ENCODE measurements at regions not wholly inside any gene's neighbourhood (a gene's known extent, or its start where the extent isn't known, plus 50 kb on each side); places are given as distances from the start of the nearest gene placed in this dataset.

GRCh38 chr11:123268156-123268555 is 73.1 kb upstream of the CLMP start:
- peaks cover 3% of the 10 kb centered on the region for H3K4me1 Mint-ChIP-seq (ENCODE audit: low read depth)
- H3K27ac Mint-ChIP-seq: no peak overlapping the region
- no peaks in the 10 kb centered on the region for H3K9me3 Mint-ChIP-seq
- H3K27me3 Mint-ChIP-seq: peaks cover 27% of the 10 kb centered on the region
- H3K4me3 Mint-ChIP-seq: no peak overlapping the region
- H3K36me3 Mint-ChIP-seq (ENCODE audit: low read depth): no peaks in the 10 kb centered on the region
- DNase-seq: no peak

DNA sequence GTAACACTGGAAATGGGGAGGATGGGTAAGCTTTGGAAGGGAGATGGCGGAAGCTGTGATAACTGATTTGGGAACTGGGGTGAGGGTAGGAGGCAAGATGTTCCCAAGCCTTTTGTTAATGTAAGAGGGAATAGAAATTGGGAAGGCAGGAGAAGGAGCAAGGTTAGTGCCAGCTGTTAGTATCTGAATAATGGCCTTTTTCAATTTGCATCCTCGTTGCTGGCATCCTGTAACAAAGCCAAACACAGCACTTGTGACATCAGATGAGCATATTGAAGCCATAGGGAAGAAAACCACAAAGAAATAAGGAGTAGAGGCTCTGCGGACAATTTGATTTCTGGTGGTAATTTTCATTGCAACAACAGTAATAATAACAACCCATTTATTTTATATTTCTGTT is 70.9 kb upstream of the CLMP start:
- DNase-seq: no peak
- H3K27ac Mint-ChIP-seq: no peak overlapping the region
- H3K36me3 Mint-ChIP-seq (ENCODE audit: low read depth): no peaks in the 10 kb centered on the region
- no peak overlapping the region for H3K4me3 Mint-ChIP-seq
- no peaks in the 10 kb centered on the region for H3K9me3 Mint-ChIP-seq
- peaks cover 44% of the 10 kb centered on the region for H3K27me3 Mint-ChIP-seq
- peaks cover 7% of the 10 kb centered on the region for H3K4me1 Mint-ChIP-seq (ENCODE audit: low read depth)

- peaks cover 7% of the 10 kb centered on the region for H3K4me1 Mint-ChIP-seq (ENCODE audit: low read depth)
- no peaks in the 10 kb centered on the region for H3K36me3 Mint-ChIP-seq (ENCODE audit: low read depth)
- no peak overlapping the region for H3K4me3 Mint-ChIP-seq
- H3K27ac Mint-ChIP-seq: no peak overlapping the region
- DNase-seq: no peak
- peaks cover 47% of the 10 kb centered on the region for H3K27me3 Mint-ChIP-seq
- H3K9me3 Mint-ChIP-seq: no peaks in the 10 kb centered on the region
Measured at GRCh38 chr11:123264431-123264780, 69.4 kb upstream of the CLMP start.

DNA sequence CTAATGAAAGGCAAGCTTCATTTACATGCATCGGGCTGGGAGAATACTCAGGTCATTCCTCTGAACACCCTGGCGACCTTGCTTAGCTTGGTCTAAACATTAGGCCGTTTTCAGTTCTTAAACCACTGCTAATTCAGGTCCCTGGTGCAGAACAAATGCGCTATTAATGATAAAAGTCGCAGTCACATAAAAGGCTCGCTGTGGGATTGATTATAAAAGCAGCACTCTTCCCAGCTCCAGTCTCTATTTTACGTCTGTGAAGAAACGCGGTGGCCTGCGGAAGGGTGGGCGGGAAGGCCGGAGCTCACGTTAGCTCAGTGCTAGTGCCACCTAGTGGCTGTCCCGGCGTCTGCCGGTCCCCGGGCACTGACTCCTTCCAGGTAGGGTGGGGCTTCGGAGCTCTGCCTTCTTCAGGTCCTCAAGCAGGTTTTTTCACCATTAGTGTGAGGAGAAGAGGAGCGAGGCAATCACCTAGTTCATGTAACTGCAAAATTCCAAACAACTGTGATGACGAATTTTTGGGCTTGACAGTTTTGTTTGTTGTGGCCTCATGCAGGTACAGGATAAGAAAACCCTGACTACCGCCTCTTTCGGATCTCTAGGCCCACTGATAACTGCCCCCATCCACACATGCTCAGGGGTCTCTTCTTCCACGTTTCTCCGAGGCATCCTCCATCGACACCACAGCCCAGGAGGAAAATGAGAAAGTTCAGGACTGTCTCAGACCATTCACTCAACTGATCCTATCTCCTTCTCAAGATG is 66.5 kb upstream of the CLMP start:
- peak; percentile 76 for DNase-seq
- H3K36me3 Mint-ChIP-seq (ENCODE audit: low read depth): no peaks in the 10 kb centered on the region
- H3K4me1 Mint-ChIP-seq (ENCODE audit: low read depth): peaks cover 9% of the 10 kb centered on the region
- H3K27ac Mint-ChIP-seq: no peak overlapping the region
- H3K9me3 Mint-ChIP-seq: peaks cover 15% of the 10 kb centered on the region
- H3K27me3 Mint-ChIP-seq: peaks cover 44% of the 10 kb centered on the region
- no peak overlapping the region for H3K4me3 Mint-ChIP-seq

- peaks cover 46% of the 10 kb centered on the region for H3K27me3 Mint-ChIP-seq
- peaks cover 9% of the 10 kb centered on the region for H3K4me1 Mint-ChIP-seq (ENCODE audit: low read depth)
- H3K4me3 Mint-ChIP-seq: no peak overlapping the region
- H3K27ac Mint-ChIP-seq: no peak overlapping the region
- DNase-seq: no peak
- H3K36me3 Mint-ChIP-seq (ENCODE audit: low read depth): no peaks in the 10 kb centered on the region
- peaks cover 15% of the 10 kb centered on the region for H3K9me3 Mint-ChIP-seq
Measured at GRCh38 chr11:123260511-123261211, 65.6 kb upstream of the CLMP start.

DNA sequence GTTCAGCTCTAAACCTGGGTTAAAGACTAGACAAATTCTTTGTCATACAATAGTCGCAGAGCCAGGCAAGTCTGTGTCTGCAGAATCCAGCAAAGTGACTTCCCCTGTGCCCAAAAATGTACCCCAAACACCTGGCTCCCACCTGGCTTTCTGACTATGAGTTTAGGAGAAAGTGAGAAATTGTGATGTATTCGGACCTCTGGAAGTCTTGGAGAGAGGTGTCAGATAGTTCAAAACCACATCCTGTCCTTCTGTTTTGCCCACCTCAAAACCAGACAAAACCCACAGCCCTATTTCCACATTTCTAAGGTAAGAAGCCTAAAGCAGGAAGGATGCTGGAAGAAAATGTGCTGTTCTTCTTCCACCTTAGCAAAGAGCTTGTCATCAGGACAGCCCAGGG is 63.8 kb upstream of the CLMP start:
- peaks cover 30% of the 10 kb centered on the region for H3K27me3 Mint-ChIP-seq
- no peaks in the 10 kb centered on the region for H3K36me3 Mint-ChIP-seq (ENCODE audit: low read depth)
- peaks cover 9% of the 10 kb centered on the region for H3K4me1 Mint-ChIP-seq (ENCODE audit: low read depth)
- no peak overlapping the region for H3K4me3 Mint-ChIP-seq
- DNase-seq: no peak
- no peak overlapping the region for H3K27ac Mint-ChIP-seq
- H3K9me3 Mint-ChIP-seq: peaks cover 15% of the 10 kb centered on the region

- Mint-ChIP-seq H3K4me3 (no peak overlapping the region), H3K9me3 (peaks cover 15% of the 10 kb centered on the region), H3K4me1 (ENCODE audit: low read depth) (peaks cover 9% of the 10 kb centered on the region), H3K27ac (no peak overlapping the region), H3K36me3 (ENCODE audit: low read depth) (no peaks in the 10 kb centered on the region), H3K27me3 (peaks cover 17% of the 10 kb centered on the region)
- no peak for DNase-seq
Measured at GRCh38 chr11:123257370-123257769, 62.3 kb upstream of the CLMP start.

- DNase-seq: no peak
- H3K4me1 Mint-ChIP-seq (ENCODE audit: low read depth): peaks cover 5% of the 10 kb centered on the region
- H3K9me3 Mint-ChIP-seq: peaks cover 15% of the 10 kb centered on the region
- H3K27me3 Mint-ChIP-seq: peaks cover 9% of the 10 kb centered on the region
- no peaks in the 10 kb centered on the region for H3K36me3 Mint-ChIP-seq (ENCODE audit: low read depth)
- no peak overlapping the region for H3K27ac Mint-ChIP-seq
- no peak overlapping the region for H3K4me3 Mint-ChIP-seq
Measured at GRCh38 chr11:123255909-123256308, 60.9 kb upstream of the CLMP start.

- H3K27ac Mint-ChIP-seq: no peak overlapping the region
- no peak overlapping the region for H3K4me3 Mint-ChIP-seq
- H3K4me1 Mint-ChIP-seq (ENCODE audit: low read depth): peaks cover 5% of the 10 kb centered on the region
- no peaks in the 10 kb centered on the region for H3K36me3 Mint-ChIP-seq (ENCODE audit: low read depth)
- DNase-seq: no peak
- peaks cover 9% of the 10 kb centered on the region for H3K27me3 Mint-ChIP-seq
- peaks cover 15% of the 10 kb centered on the region for H3K9me3 Mint-ChIP-seq
Measured at GRCh38 chr11:123254357-123254756, 59.3 kb upstream of the CLMP start.

DNA sequence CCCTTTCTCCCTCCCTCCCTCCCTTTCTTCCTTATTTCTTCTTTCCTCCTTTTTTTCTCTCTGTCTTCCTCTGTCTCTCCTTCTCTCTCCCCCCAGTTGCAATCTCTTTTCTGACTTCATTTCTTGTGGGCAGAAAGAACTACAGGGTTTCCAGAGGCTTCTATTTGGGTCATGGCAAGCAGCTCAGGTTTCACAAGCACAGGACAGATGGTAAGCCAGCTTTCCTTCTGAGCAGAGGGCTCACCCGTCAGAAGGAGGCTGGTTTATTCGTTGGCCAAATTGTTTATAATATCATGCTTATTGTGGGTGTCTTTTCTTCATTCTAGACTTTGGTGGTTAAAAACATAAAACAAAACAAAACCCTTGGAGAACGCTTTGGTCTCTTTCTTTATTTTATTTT is 58.9 kb upstream of the CLMP start:
- H3K36me3 Mint-ChIP-seq (ENCODE audit: low read depth): no peaks in the 10 kb centered on the region
- H3K4me3 Mint-ChIP-seq: no peak overlapping the region
- peaks cover 9% of the 10 kb centered on the region for H3K27me3 Mint-ChIP-seq
- peaks cover 14% of the 10 kb centered on the region for H3K9me3 Mint-ChIP-seq
- H3K4me1 Mint-ChIP-seq (ENCODE audit: low read depth): peaks cover 2% of the 10 kb centered on the region
- no peak overlapping the region for H3K27ac Mint-ChIP-seq
- no peak for DNase-seq

- H3K4me3 Mint-ChIP-seq: no peak overlapping the region
- H3K4me1 Mint-ChIP-seq (ENCODE audit: low read depth): no peaks in the 10 kb centered on the region
- H3K27ac Mint-ChIP-seq: no peak overlapping the region
- H3K36me3 Mint-ChIP-seq (ENCODE audit: low read depth): no peaks in the 10 kb centered on the region
- no peak for DNase-seq
- peaks cover 9% of the 10 kb centered on the region for H3K27me3 Mint-ChIP-seq
- H3K9me3 Mint-ChIP-seq: peaks cover 7% of the 10 kb centered on the region
Measured at GRCh38 chr11:123253223-123253622, 58.2 kb upstream of the CLMP start.

DNA sequence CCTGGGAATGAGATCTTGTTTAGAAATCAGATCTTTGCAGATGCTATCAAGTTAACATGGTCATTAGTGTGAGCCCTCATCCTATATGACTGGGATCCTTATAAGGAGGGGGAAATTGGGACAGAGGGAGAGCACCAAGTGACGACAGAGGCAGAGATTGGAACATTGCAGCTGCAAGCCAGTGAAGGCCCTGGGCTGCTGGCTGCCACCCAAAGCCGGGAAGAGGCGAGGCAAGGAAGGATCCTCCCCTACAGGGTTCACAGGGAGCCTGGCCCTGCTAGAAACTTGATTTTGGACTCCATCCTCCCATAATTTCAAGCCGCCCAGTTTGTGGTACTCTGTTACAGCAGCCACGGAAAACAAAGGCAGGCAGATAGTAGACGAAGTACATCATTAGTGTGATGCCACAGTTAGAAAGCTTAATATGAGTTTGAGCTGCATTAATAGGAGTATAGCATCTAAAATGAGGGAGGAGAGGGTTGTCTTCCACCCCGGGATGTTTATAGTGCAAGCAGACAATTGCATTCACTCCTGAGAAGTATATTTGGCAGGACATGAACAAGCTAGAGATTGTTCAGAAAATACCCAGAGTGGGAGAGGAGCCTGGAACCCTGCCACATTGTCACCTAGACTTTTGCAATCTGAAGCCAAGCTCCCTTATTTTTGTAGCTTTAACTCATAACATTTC is 56.8 kb upstream of the CLMP start:
- no peak for DNase-seq
- H3K27me3 Mint-ChIP-seq: peaks cover 14% of the 10 kb centered on the region
- no peaks in the 10 kb centered on the region for H3K36me3 Mint-ChIP-seq (ENCODE audit: low read depth)
- H3K4me3 Mint-ChIP-seq: no peak overlapping the region
- H3K27ac Mint-ChIP-seq: no peak overlapping the region
- no peaks in the 10 kb centered on the region for H3K9me3 Mint-ChIP-seq
- H3K4me1 Mint-ChIP-seq (ENCODE audit: low read depth): peaks cover 4% of the 10 kb centered on the region

GRCh38 chr11:123250892-123251656 is 56.0 kb upstream of the CLMP start:
- H3K27ac Mint-ChIP-seq: no peak overlapping the region
- H3K4me3 Mint-ChIP-seq: no peak overlapping the region
- peaks cover 11% of the 10 kb centered on the region for H3K27me3 Mint-ChIP-seq
- peaks cover 4% of the 10 kb centered on the region for H3K4me1 Mint-ChIP-seq (ENCODE audit: low read depth)
- H3K9me3 Mint-ChIP-seq: no peaks in the 10 kb centered on the region
- no peak for DNase-seq
- no peaks in the 10 kb centered on the region for H3K36me3 Mint-ChIP-seq (ENCODE audit: low read depth)

GRCh38 chr11:123249354-123249753 is 54.3 kb upstream of the CLMP start:
- Mint-ChIP-seq H3K27ac (no peak overlapping the region), H3K4me3 (no peak overlapping the region), H3K9me3 (no peaks in the 10 kb centered on the region), H3K27me3 (peaks cover 8% of the 10 kb centered on the region), H3K4me1 (ENCODE audit: low read depth) (peaks cover 4% of the 10 kb centered on the region), H3K36me3 (ENCODE audit: low read depth) (no peaks in the 10 kb centered on the region)
- DNase-seq: no peak

Data from activated T-cell treated with anti-CD3 and anti-CD28 coated beads, Interleukin-2, amount 50 U/mL, for 24 hours (primary cell).